HEK293 (cell line): ENCODE measurements at regions not wholly inside any gene's neighbourhood (a gene's known extent, or its start where the extent isn't known, plus 50 kb on each side); places are given as distances from the start of the nearest gene placed in this dataset.

Experiments
- CTCF ChIA-PET: fragments of 350-600 bp; formaldehyde crosslinking; extraction: SDS; loops from one replicate; lab custom pipeline; 2021; ENCODE audit warnings: antibody characterized with exemption; lab: Yijun Ruan, JAX
- POLR2A ChIA-PET: fragments of 300-600 bp; formaldehyde crosslinking; extraction: SDS; loops from one replicate; lab custom pipeline; 2020; ENCODE audit warnings: antibody characterized with exemption, inconsistent platforms; lab: Yijun Ruan, JAX
- H3K27ac ChIP-seq: fragments of 200-500 bp; sonication (Bioruptor generic); 2 replicates; pipeline ENCODE4 v1.5.1; 2014; ENCODE audit warnings: low read depth, low read length, control low read depth, inconsistent platforms; ENCODE audit errors: extremely low read depth
- H3K36me3 ChIP-seq, 2 experiments: fragments of 200-500 bp in 1 of 2; sonication (Bioruptor generic) in 1 of 2; 1 replicate in 1 of 2; 2 replicates in 1 of 2; pipeline ENCODE4 v1.5.1; 2014 to 2017; ENCODE audit warnings: inconsistent platforms in 2 of 2, low read length in 2 of 2; ENCODE audit not compliant: control insufficient read depth in 2 of 2, insufficient read depth in 1 of 2
- H3K4me1 ChIP-seq: fragments of 200-500 bp; sonication (Bioruptor generic); 2 replicates; pipeline ENCODE4 v1.5.1; 2014; ENCODE audit warnings: mild to moderate bottlenecking, low read length, inconsistent platforms; ENCODE audit not compliant: control insufficient read depth, insufficient read depth
- H3K4me3 ChIP-seq: 2 replicates; pipeline ENCODE4 v1.5.1; 2011; ENCODE audit warnings: low read depth, mild to moderate bottlenecking, control low read depth, low read length, moderate library complexity
- H3K9me3 ChIP-seq: fragments of 200-500 bp; sonication (Bioruptor generic); 2 replicates; pipeline ENCODE4 v1.5.1; 2014; ENCODE audit warnings: low read depth, low read length, inconsistent platforms; ENCODE audit not compliant: control insufficient read depth, insufficient read depth
- PRDM1 ChIP-seq: fragments of 450-650 bp; formaldehyde crosslinking; IDR thresholded peaks from 2 replicates; pipeline ENCODE4; 2016; ENCODE audit warnings: missing biosample characterization, missing genetic modification characterization
- SCRT2 ChIP-seq: fragments of 450-650 bp; formaldehyde crosslinking; IDR thresholded peaks from 2 replicates; pipeline ENCODE4 v1.5.1; 2016; ENCODE audit warnings: missing biosample characterization, missing genetic modification characterization
- SETDB1 ChIP-seq: IDR thresholded peaks from one replicate; pipeline ENCODE4 v1.6.1; 2017; ENCODE audit warnings: mild to moderate bottlenecking, low read length, moderate library complexity, mixed read lengths; ENCODE audit not compliant: insufficient read length
- SP3 ChIP-seq: fragments of 450-650 bp; formaldehyde crosslinking; IDR thresholded peaks from 2 replicates; pipeline ENCODE4 v1.5.1; 2016; ENCODE audit warnings: missing biosample characterization, missing genetic modification characterization
- ZBTB20 ChIP-seq: fragments of 450-650 bp; formaldehyde crosslinking; IDR thresholded peaks from 2 replicates; pipeline ENCODE4 v1.5.1; 2016; ENCODE audit warnings: missing biosample characterization, missing genetic modification characterization
- ZNF23 ChIP-seq: fragments of 450-650 bp; formaldehyde crosslinking; IDR thresholded peaks from 2 replicates; pipeline ENCODE4 v1.5.1; 2016; ENCODE audit warnings: missing biosample characterization, missing genetic modification characterization, borderline replicate concordance
- ZNF24 ChIP-seq: fragments of 450-650 bp; formaldehyde crosslinking; IDR thresholded peaks from 2 replicates; pipeline ENCODE4 v1.5.1; 2016; ENCODE audit warnings: missing biosample characterization, missing genetic modification characterization
- ZNF274 ChIP-seq, 2 experiments: fragments of 200-500 bp in 1 of 2; fragments of 450-650 bp in 1 of 2; sonication (Bioruptor generic) in 1 of 2; formaldehyde crosslinking in 1 of 2; IDR thresholded peaks; 2 replicates each; pipeline versions ENCODE4 v1.5.1 to v1.6.1; 2014 to 2016; ENCODE audit warnings: borderline replicate concordance in 1 of 2, inconsistent platforms in 1 of 2, low read length in 1 of 2, missing biosample characterization in 1 of 2, missing genetic modification characterization in 1 of 2
- ZNF341 ChIP-seq: fragments of 450-650 bp; formaldehyde crosslinking; IDR thresholded peaks from 2 replicates; pipeline ENCODE4; 2016; ENCODE audit warnings: low read depth, missing biosample characterization, missing genetic modification characterization
- ZNF391 ChIP-seq: fragments of 450-650 bp; formaldehyde crosslinking; IDR thresholded peaks from 2 replicates; pipeline ENCODE4 v1.5.1; 2016; ENCODE audit warnings: low read depth, missing biosample characterization, missing genetic modification characterization, borderline replicate concordance
- ZNF521 ChIP-seq: fragments of 450-650 bp; formaldehyde crosslinking; IDR thresholded peaks from 2 replicates; pipeline ENCODE4 v1.5.1; 2017; ENCODE audit warnings: missing biosample characterization, mild to moderate bottlenecking, missing genetic modification characterization
- ZNF561 ChIP-seq: fragments of 450-650 bp; IDR thresholded peaks from 2 replicates; pipeline ENCODE4 v1.5.1; 2018; ENCODE audit warnings: missing biosample characterization, missing genetic modification characterization, borderline replicate concordance
- ZNF629 ChIP-seq: fragments of 450-650 bp; formaldehyde crosslinking; IDR thresholded peaks from 2 replicates; pipeline ENCODE4 v1.5.1; 2017; ENCODE audit warnings: missing biosample characterization, missing genetic modification characterization
- ZNF664 ChIP-seq: fragments of 450-650 bp; formaldehyde crosslinking; IDR thresholded peaks from 2 replicates; pipeline ENCODE4 v1.5.1; 2016; ENCODE audit warnings: missing biosample characterization, missing genetic modification characterization
- ZNF768 ChIP-seq: fragments of 450-650 bp; formaldehyde crosslinking; IDR thresholded peaks from 2 replicates; pipeline ENCODE4 v1.5.1; 2018; ENCODE audit warnings: missing biosample characterization, mild to moderate bottlenecking, missing genetic modification characterization
- ZNF791 ChIP-seq: fragments of 450-650 bp; formaldehyde crosslinking; IDR thresholded peaks from 2 replicates; pipeline ENCODE4 v1.5.1; 2016; ENCODE audit warnings: missing biosample characterization, missing genetic modification characterization
- TF ChIP-seq, protein P1 (sequence below): fragments of 450-650 bp; formaldehyde crosslinking; IDR thresholded peaks from 2 replicates; pipeline ENCODE4 v1.5.1; 2016; ENCODE audit warnings: missing biosample characterization, missing genetic modification characterization
- TF ChIP-seq, protein P2 (sequence below): fragments of 450-650 bp; formaldehyde crosslinking; IDR thresholded peaks from 2 replicates; pipeline ENCODE4 v1.5.1; 2016; ENCODE audit warnings: missing biosample characterization, missing genetic modification characterization
- TF ChIP-seq, protein P3 (sequence below): fragments of 450-650 bp; formaldehyde crosslinking; IDR thresholded peaks from 2 replicates; pipeline ENCODE4 v1.5.1; 2016; ENCODE audit warnings: missing biosample characterization, missing genetic modification characterization
- TF ChIP-seq, protein P4 (sequence below): fragments of 450-650 bp; IDR thresholded peaks from 2 replicates; pipeline ENCODE4 v1.5.1; 2018; ENCODE audit warnings: missing biosample characterization, missing genetic modification characterization
- TF ChIP-seq, protein P5 (sequence below): fragments of 450-650 bp; formaldehyde crosslinking; IDR thresholded peaks from 2 replicates; pipeline ENCODE4 v1.5.0; 2017; ENCODE audit warnings: missing biosample characterization, missing genetic modification characterization, borderline replicate concordance

DNA sequence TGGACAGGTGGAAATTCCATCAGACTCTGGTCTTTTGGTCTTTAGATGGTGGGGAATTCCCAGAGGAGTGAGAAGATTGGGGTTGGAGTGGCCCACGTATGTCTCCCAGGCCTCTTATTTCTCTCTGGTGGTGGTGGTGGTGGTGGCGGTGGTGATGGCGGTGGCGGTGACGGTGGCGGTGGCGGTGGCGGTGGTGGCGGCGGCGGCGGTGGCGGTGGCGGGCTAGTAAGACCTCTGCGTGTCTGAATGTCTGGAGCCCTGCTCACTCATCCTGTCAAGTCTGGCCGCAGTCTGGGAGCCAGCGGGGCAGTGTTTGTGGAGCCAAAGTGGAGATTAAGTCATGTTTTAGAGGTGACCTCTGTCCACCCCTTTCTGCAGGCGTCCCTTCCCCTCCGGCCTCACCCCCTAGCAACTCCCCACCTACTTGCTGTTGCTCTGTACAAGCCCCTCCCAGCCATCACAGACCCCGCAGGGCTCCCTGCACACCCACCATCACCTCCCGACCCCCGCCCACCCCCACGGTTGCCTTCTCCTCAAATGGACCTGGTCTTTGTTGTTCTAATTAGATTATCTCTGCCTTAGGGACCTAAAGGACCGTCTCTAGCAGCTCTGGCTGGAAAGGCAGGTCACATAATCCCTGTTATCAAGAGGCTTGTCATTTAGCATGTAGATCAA is 165.0 kb upstream of the TBX20 start (continued):
- TF ChIP-seq ZNF521 (tag by site-specific recombination) (no peak), ZNF341 (tag by site-specific recombination) (no peak)
- TF ChIP-seq, protein P1, sequence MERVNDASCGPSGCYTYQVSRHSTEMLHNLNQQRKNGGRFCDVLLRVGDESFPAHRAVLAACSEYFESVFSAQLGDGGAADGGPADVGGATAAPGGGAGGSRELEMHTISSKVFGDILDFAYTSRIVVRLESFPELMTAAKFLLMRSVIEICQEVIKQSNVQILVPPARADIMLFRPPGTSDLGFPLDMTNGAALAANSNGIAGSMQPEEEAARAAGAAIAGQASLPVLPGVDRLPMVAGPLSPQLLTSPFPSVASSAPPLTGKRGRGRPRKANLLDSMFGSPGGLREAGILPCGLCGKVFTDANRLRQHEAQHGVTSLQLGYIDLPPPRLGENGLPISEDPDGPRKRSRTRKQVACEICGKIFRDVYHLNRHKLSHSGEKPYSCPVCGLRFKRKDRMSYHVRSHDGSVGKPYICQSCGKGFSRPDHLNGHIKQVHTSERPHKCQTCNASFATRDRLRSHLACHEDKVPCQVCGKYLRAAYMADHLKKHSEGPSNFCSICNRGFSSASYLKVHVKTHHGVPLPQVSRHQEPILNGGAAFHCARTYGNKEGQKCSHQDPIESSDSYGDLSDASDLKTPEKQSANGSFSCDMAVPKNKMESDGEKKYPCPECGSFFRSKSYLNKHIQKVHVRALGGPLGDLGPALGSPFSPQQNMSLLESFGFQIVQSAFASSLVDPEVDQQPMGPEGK (tag by site-specific recombination) = no peak
- TF ChIP-seq, protein P2, sequence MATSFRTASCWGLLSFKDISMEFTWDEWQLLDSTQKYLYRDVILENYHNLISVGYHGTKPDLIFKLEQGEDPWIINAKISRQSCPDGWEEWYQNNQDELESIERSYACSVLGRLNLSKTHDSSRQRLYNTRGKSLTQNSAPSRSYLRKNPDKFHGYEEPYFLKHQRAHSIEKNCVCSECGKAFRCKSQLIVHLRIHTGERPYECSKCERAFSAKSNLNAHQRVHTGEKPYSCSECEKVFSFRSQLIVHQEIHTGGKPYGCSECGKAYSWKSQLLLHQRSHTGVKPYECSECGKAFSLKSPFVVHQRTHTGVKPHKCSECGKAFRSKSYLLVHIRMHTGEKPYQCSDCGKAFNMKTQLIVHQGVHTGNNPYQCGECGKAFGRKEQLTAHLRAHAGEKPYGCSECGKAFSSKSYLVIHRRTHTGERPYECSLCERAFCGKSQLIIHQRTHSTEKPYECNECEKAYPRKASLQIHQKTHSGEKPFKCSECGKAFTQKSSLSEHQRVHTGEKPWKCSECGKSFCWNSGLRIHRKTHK (tag by site-specific recombination) = no peak

DNA sequence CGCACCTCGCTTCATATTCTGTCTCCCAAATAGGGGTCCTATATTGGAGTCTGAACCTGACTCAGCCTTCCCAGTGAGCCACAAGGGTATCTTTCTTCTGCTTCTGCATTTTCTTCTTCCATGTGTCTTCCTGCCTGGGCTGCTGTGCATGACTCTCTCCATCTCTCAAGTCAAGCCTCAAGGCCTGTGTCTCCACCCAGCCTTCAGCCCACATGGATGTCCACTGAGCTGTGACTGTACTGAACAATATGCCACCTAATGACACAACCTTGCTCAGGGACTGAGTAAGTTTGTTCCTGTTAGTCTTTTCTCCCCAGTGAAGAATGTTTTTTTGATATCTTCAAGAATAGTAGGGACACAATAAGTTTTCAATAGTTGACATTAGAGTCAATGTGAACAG is 162.7 kb upstream of the TBX20 start:
- H3K27ac ChIP-seq = no peak overlapping the region
- ChIA-PET CTCF (interaction anchor here (5.0 kb wide), 1 partner anchor 9 kb away, joined by 19 read pairs; no protein-coding TSS in a partner anchor), POLR2A (no interaction called here)
- no peaks in the 10 kb centered on the region for H3K36me3 ChIP-seq
- H3K9me3 ChIP-seq = no peaks in the 10 kb centered on the region
- no peak overlapping the region for H3K4me3 ChIP-seq
- H3K4me1 ChIP-seq = no peaks in the 10 kb centered on the region
- no peak for TF ChIP-seq ZNF791 (tag by site-specific recombination)
- no peak for TF ChIP-seq ZNF24 (tag by site-specific recombination)
- no peak for TF ChIP-seq PRDM1 (tag by site-specific recombination)
- TF ChIP-seq SCRT2 (tag by site-specific recombination) = no peak
- TF ChIP-seq ZNF768 (tag by site-specific recombination) = no peak
- TF ChIP-seq, protein P3, sequence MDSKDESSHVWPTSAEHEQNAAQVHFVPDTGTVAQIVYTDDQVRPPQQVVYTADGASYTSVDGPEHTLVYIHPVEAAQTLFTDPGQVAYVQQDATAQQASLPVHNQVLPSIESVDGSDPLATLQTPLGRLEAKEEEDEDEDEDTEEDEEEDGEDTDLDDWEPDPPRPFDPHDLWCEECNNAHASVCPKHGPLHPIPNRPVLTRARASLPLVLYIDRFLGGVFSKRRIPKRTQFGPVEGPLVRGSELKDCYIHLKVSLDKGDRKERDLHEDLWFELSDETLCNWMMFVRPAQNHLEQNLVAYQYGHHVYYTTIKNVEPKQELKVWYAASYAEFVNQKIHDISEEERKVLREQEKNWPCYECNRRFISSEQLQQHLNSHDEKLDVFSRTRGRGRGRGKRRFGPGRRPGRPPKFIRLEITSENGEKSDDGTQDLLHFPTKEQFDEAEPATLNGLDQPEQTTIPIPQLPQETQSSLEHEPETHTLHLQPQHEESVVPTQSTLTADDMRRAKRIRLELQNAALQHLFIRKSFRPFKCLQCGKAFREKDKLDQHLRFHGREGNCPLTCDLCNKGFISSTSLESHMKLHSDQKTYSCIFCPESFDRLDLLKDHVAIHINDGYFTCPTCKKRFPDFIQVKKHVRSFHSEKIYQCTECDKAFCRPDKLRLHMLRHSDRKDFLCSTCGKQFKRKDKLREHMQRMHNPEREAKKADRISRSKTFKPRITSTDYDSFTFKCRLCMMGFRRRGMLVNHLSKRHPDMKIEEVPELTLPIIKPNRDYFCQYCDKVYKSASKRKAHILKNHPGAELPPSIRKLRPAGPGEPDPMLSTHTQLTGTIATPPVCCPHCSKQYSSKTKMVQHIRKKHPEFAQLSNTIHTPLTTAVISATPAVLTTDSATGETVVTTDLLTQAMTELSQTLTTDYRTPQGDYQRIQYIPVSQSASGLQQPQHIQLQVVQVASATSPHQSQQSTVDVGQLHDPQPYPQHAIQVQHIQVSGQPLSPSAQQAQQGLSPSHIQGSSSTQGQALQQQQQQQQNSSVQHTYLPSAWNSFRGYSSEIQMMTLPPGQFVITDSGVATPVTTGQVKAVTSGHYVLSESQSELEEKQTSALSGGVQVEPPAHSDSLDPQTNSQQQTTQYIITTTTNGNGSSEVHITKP (tag by site-specific recombination) = no peak

DNA sequence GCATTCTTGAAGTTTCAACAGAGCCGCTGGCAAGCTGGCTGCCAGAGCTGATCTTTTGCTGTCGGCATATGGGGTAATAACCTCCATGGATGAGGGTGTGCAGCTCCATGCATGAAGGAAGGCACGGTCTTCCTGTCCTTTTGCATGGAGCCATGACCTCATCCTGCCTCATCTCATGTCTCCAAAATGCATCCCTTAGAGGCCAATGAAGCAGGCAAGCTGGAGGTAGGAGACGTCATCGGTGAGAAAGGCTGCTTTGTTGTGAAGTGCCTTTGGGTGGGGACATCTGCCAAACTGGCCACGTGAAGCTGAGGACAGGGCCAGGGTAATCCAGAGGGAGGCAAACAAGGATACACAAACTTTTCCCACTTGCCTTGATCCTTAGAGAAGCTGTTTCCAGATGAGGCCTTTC is 161.5 kb upstream of the TBX20 start:
- no peak overlapping the region for H3K4me3 ChIP-seq
- H3K36me3 ChIP-seq = no peaks in the 10 kb centered on the region
- ChIA-PET CTCF (interaction anchor here (1.3 to 5.0 kb wide), 2 partner anchors 10 to 209 kb away, joined by 4 to 19 read pairs; no protein-coding TSS in a partner anchor), POLR2A (no interaction called here)
- no peaks in the 10 kb centered on the region for H3K9me3 ChIP-seq
- H3K27ac ChIP-seq = no peak overlapping the region
- no peaks in the 10 kb centered on the region for H3K4me1 ChIP-seq
- TF ChIP-seq ZNF629 (tag by site-specific recombination) = no peak
- TF ChIP-seq SETDB1 = no peak
- TF ChIP-seq, protein P4, sequence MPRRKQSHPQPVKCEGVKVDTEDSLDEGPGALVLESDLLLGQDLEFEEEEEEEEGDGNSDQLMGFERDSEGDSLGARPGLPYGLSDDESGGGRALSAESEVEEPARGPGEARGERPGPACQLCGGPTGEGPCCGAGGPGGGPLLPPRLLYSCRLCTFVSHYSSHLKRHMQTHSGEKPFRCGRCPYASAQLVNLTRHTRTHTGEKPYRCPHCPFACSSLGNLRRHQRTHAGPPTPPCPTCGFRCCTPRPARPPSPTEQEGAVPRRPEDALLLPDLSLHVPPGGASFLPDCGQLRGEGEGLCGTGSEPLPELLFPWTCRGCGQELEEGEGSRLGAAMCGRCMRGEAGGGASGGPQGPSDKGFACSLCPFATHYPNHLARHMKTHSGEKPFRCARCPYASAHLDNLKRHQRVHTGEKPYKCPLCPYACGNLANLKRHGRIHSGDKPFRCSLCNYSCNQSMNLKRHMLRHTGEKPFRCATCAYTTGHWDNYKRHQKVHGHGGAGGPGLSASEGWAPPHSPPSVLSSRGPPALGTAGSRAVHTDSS (tag by site-specific recombination) = no peak
- TF ChIP-seq ZNF391 (tag by site-specific recombination) = no peak
- TF ChIP-seq ZNF341 (tag by site-specific recombination) = no peak
- TF ChIP-seq, protein P5, sequence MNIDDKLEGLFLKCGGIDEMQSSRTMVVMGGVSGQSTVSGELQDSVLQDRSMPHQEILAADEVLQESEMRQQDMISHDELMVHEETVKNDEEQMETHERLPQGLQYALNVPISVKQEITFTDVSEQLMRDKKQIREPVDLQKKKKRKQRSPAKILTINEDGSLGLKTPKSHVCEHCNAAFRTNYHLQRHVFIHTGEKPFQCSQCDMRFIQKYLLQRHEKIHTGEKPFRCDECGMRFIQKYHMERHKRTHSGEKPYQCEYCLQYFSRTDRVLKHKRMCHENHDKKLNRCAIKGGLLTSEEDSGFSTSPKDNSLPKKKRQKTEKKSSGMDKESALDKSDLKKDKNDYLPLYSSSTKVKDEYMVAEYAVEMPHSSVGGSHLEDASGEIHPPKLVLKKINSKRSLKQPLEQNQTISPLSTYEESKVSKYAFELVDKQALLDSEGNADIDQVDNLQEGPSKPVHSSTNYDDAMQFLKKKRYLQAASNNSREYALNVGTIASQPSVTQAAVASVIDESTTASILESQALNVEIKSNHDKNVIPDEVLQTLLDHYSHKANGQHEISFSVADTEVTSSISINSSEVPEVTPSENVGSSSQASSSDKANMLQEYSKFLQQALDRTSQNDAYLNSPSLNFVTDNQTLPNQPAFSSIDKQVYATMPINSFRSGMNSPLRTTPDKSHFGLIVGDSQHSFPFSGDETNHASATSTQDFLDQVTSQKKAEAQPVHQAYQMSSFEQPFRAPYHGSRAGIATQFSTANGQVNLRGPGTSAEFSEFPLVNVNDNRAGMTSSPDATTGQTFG (tag by site-specific recombination) = no peak
- no peak for TF ChIP-seq ZBTB20 (tag by site-specific recombination)
- no peak for TF ChIP-seq SP3 (tag by site-specific recombination)
- no peak for TF ChIP-seq ZNF23 (tag by site-specific recombination)
- TF ChIP-seq ZNF561 = no peak
- TF ChIP-seq ZNF274 (IDR thresholded peaks at IDR 0.05; ENCODE audit: low read length) = no peak
- TF ChIP-seq ZNF274 (tag by site-specific recombination; IDR thresholded peaks at IDR 0.05; ENCODE audit: borderline replicate concordance) = no peak
- TF ChIP-seq ZNF664 = no peak
